GM19240 (cell line): ENCODE measurements at regions not wholly inside any gene's neighbourhood (a gene's known extent, or its start where the extent isn't known, plus 50 kb on each side); places are given as distances from the start of the nearest gene placed in this dataset.

Experiments used
- DNase-seq: peaks from one replicate; pipeline ENCODE4 v3.0.0; 2011; ENCODE audit warnings: low spot score; ENCODE audit not compliant: insufficient read length

GRCh38 chr19:34104096-34104495 is 68.2 kb upstream of the LSM14A start:
- DNase-seq, result no peak

GRCh38 chr19:34104557-34104956 is 67.7 kb upstream of the LSM14A start:
- DNase-seq, result no peak

GRCh38 chr19:34109596-34109995 is 62.7 kb upstream of the LSM14A start:
- no peak for DNase-seq

GRCh38 chr19:34118879-34119748 is 53.2 kb upstream of the LSM14A start:
- no peak for DNase-seq

GRCh38 chr19:34120141-34120540 is 52.2 kb upstream of the LSM14A start:
- no peak for DNase-seq

GRCh38 chr19:34120846-34121639 is 51.3 kb upstream of the LSM14A start:
- DNase-seq, result peak; percentile 42
